Fibroblast of lung (primary cell): ENCODE measurements at regions not wholly inside any gene's neighbourhood (a gene's known extent, or its start where the extent isn't known, plus 50 kb on each side); places are given as distances from the start of the nearest gene placed in this dataset.

Source experiments
- DNase-seq, 2 donors: peaks; one replicate each; pipeline versions ENCODE4 v3.0.0 to v3.0.0-alpha.2; 2010; ENCODE audit warnings: low read depth in 2 of 2
- H2AFZ ChIP-seq: 2 replicates; pipeline ENCODE4 v1.5.1; 2012; ENCODE audit warnings: low read length, control low read depth, inconsistent platforms
- H3K27ac ChIP-seq: 2 replicates; pipeline ENCODE4 v1.5.1; 2011; ENCODE audit warnings: low read length, control low read depth; ENCODE audit not compliant: insufficient read depth
- H3K27me3 ChIP-seq: 2 replicates; pipeline ENCODE4 v1.5.1; 2011; ENCODE audit warnings: mild to moderate bottlenecking, low read length; ENCODE audit not compliant: control insufficient read depth, insufficient read depth
- H3K36me3 ChIP-seq: 2 replicates; pipeline ENCODE4 v1.5.1; 2011; ENCODE audit warnings: low read length; ENCODE audit not compliant: control insufficient read depth, insufficient read depth
- H3K4me1 ChIP-seq: 2 replicates; pipeline ENCODE4 v1.5.1; 2011; ENCODE audit warnings: low read length; ENCODE audit not compliant: control insufficient read depth, insufficient read depth; ENCODE audit errors: extremely low read depth
- H3K4me2 ChIP-seq: 2 replicates; pipeline ENCODE4 v1.5.1; 2011; ENCODE audit warnings: low read length, control low read depth; ENCODE audit not compliant: insufficient read depth; ENCODE audit errors: extremely low read depth
- H3K4me3 ChIP-seq, 4 experiments: fragments of 200-600 bp in 1 of 4; sonication (generic) in 1 of 4; replicated peaks in 1 of 4; 2 replicates each; pipeline ENCODE4 v1.5.1; 2011 to 2016; ENCODE audit warnings: low read length in 4 of 4, low read depth in 3 of 4, mild to moderate bottlenecking in 3 of 4, control low read depth in 2 of 4, inconsistent platforms in 1 of 4, mixed read lengths in 1 of 4; ENCODE audit not compliant: insufficient read depth in 1 of 4; ENCODE audit errors: control extremely low read depth in 1 of 4
- H3K79me2 ChIP-seq: 2 replicates; pipeline ENCODE4 v1.5.1; 2012; ENCODE audit warnings: mild to moderate bottlenecking, low read length, inconsistent platforms; ENCODE audit not compliant: control insufficient read depth, insufficient read depth
- H3K9ac ChIP-seq: 2 replicates; pipeline ENCODE4 v1.5.1; 2011; ENCODE audit warnings: mild to moderate bottlenecking, low read length, control low read depth; ENCODE audit not compliant: insufficient read depth
- H3K9me3 ChIP-seq: 2 replicates; pipeline ENCODE4 v1.5.1; 2012; ENCODE audit warnings: low read depth, low read length; ENCODE audit not compliant: control insufficient read depth, insufficient read depth
- H4K20me1 ChIP-seq: 2 replicates; pipeline ENCODE4 v1.5.1; 2011; ENCODE audit warnings: low read length; ENCODE audit not compliant: control insufficient read depth, insufficient read depth; ENCODE audit errors: extremely low read depth
- EZH2 ChIP-seq: IDR thresholded peaks from 2 replicates; pipeline ENCODE4 v1.5.1; 2012; ENCODE audit warnings: low read length, control low read depth, mild to moderate bottlenecking; ENCODE audit errors: missing control alignments
- TF ChIP-seq, protein P1 (sequence below), 2 donors: IDR thresholded peaks in 1 of 2; conservative IDR thresholded peaks in 1 of 2; 1 replicate in 1 of 2; 2 replicates in 1 of 2; pipeline ENCODE4 v1.5.1; 2011 to 2012; ENCODE audit warnings: low read length in 2 of 2, control low read depth in 1 of 2, inconsistent platforms in 1 of 2, low read depth in 1 of 2, mild to moderate bottlenecking in 1 of 2

DNA sequence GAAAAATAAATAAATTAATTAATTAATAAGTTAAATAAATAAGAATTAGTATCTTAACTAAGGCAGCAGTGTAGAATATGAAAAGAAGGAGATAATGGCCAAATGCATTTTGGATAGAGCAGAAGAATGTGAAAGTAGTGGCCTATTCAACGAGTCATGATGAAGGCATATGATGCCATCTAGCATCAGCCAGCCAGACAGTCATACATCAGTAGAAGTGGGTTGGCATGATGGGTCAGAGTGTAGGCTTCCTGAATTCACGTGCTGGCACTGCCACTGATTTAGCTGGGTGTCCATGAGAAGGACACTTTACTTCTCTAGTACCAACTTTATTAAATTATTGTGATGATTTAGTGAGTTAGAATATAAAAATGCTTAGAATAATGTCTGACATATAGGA is 256.1 kb upstream of the ARPP21 start:
- Histone ChIP-seq H2AFZ (no peak overlapping the region), H3K27me3 (no peaks in the 10 kb centered on the region), H3K9me3 (no peaks in the 10 kb centered on the region), H3K36me3 (no peaks in the 10 kb centered on the region), H3K4me1 (no peaks in the 10 kb centered on the region), H4K20me1 (no peaks in the 10 kb centered on the region), H3K9ac (no peak overlapping the region), H3K4me3 (no peak overlapping the region), H3K27ac (no peak overlapping the region), H3K79me2 (no peaks in the 10 kb centered on the region), H3K4me2 (no peak overlapping the region)
- TF ChIP-seq EZH2, result no peak
- TF ChIP-seq, protein P1, sequence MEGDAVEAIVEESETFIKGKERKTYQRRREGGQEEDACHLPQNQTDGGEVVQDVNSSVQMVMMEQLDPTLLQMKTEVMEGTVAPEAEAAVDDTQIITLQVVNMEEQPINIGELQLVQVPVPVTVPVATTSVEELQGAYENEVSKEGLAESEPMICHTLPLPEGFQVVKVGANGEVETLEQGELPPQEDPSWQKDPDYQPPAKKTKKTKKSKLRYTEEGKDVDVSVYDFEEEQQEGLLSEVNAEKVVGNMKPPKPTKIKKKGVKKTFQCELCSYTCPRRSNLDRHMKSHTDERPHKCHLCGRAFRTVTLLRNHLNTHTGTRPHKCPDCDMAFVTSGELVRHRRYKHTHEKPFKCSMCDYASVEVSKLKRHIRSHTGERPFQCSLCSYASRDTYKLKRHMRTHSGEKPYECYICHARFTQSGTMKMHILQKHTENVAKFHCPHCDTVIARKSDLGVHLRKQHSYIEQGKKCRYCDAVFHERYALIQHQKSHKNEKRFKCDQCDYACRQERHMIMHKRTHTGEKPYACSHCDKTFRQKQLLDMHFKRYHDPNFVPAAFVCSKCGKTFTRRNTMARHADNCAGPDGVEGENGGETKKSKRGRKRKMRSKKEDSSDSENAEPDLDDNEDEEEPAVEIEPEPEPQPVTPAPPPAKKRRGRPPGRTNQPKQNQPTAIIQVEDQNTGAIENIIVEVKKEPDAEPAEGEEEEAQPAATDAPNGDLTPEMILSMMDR (conservative IDR thresholded peaks at IDR 0.05 in 1 of 2, IDR thresholded peaks at IDR 0.05 in 1 of 2; ENCODE audit: low read depth in 1 of 2, low read length in 2 of 2), result no peak
- DNase-seq, result no peak

DNA sequence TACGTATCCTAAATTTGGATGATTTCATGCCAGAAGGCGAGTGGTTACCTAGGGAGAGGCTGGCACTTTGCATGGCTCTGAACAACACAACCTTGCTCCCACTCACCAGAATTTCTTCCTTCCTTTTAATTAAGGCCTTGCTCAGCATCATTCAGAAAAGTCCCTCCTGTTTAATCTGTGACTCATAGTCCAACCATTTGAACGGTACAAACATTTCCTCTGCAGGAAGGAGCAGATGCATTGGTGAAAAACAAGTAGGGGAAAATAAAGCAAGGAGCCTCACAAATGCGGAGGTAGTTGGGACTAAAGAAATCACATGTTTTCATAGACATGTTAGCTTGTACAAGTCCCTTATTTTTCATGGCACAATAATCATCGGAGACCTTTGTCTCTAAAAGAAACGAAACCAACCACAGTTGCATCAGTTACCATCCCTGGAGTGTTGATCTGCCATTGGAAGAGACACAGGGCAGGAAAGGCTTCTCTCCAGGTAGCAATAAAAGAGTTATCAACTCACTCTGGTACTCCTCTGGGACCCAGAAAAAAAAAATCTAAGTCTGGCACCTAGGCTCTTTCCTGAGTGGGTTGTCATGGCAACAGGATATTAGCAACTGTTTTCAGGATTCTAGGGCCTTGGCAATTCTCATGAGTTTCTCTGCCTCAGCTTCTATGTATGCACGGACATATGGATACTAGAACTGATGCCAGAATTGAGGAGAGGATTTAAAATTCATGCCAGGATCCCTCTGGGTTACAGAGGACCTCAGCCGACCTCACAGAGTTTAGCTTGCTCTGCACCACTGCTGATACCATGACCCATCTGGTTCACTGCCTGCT is 255.4 kb upstream of the ARPP21 start:
- Histone ChIP-seq H2AFZ (no peak overlapping the region), H3K27me3 (no peaks in the 10 kb centered on the region), H3K4me2 (no peak overlapping the region), H3K79me2 (no peaks in the 10 kb centered on the region), H3K9ac (no peak overlapping the region), H3K4me1 (no peaks in the 10 kb centered on the region), H3K27ac (no peak overlapping the region), H3K9me3 (no peaks in the 10 kb centered on the region), H3K4me3 (no peak overlapping the region), H4K20me1 (no peaks in the 10 kb centered on the region), H3K36me3 (no peaks in the 10 kb centered on the region)
- TF ChIP-seq, protein P1 (conservative IDR thresholded peaks at IDR 0.05 in 1 of 2, IDR thresholded peaks at IDR 0.05 in 1 of 2; ENCODE audit: low read depth in 1 of 2, low read length in 2 of 2), result no peak
- TF ChIP-seq EZH2, result no peak
- peak in 1 of 2 donors; percentile 58 for DNase-seq

DNA sequence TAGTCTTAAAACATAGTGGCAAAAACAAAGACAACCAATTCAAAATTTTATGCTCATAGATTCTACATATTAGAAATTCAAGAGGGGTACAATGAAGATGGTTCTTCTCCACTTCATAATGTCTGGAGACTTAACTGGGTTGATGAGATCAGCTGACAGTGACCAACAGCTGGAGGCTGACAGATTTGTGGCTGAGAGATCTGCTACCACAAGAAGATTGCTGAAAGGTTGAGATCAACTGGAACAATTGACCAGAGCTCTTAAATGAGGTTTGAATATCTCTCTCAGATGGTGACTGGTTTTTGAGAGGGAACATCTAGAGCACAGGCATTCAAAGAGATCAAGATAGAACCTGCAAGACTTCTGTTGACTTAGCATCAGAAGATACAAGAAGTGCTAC is 254.1 kb upstream of the ARPP21 start:
- Histone ChIP-seq H3K4me1 (no peaks in the 10 kb centered on the region), H2AFZ (no peak overlapping the region), H3K27me3 (no peaks in the 10 kb centered on the region), H3K4me2 (no peak overlapping the region), H3K9ac (no peak overlapping the region), H3K36me3 (no peaks in the 10 kb centered on the region), H3K27ac (no peak overlapping the region), H4K20me1 (no peaks in the 10 kb centered on the region), H3K9me3 (no peaks in the 10 kb centered on the region), H3K79me2 (no peaks in the 10 kb centered on the region), H3K4me3 (no peak overlapping the region)
- TF ChIP-seq, protein P1 (conservative IDR thresholded peaks at IDR 0.05 in 1 of 2, IDR thresholded peaks at IDR 0.05 in 1 of 2; ENCODE audit: low read depth in 1 of 2, low read length in 2 of 2), result no peak
- TF ChIP-seq EZH2, result no peak
- DNase-seq, result no peak
